ENCODE measurements at regions not wholly inside any gene's neighbourhood (a gene's known extent, or its start where the extent isn't known, plus 50 kb on each side); places are given as distances from the start of the nearest gene placed in this dataset.

- DNase-seq (ENCODE audit: low spot score) = no peak
Observed at GRCh38 chr1:115233598-115233997, 104.5 kb downstream of the NGF start.

- no peak for DNase-seq (ENCODE audit: low spot score)
Observed at GRCh38 chr1:115230281-115230680, 107.8 kb downstream of the NGF start.

- DNase-seq (ENCODE audit: low spot score) = no peak
Observed at GRCh38 chr1:115229016-115229415, 109.0 kb downstream of the NGF start.

- DNase-seq (ENCODE audit: low spot score) = no peak
Observed at GRCh38 chr1:115228191-115228590, 109.9 kb downstream of the NGF start.

- DNase-seq (ENCODE audit: low spot score) = no peak
Observed at GRCh38 chr1:115227346-115228082, 110.5 kb downstream of the NGF start.

GRCh38 chr1:115225993-115226685, 111.9 kb downstream of the NGF start:
- no peak for DNase-seq (ENCODE audit: low spot score)

GRCh38 chr1:115224636-115225035, 113.4 kb downstream of the NGF start:
- DNase-seq (ENCODE audit: low spot score) = no peak

- no peak for DNase-seq (ENCODE audit: low spot score)
Observed at GRCh38 chr1:115222616-115223402, 115.2 kb downstream of the NGF start.

- no peak for DNase-seq (ENCODE audit: low spot score)
Observed at GRCh38 chr1:115220340-115221270, 117.4 kb downstream of the NGF start.

GRCh38 chr1:115219927-115220326, 118.1 kb downstream of the NGF start:
- no peak for DNase-seq (ENCODE audit: low spot score)

GRCh38 chr1:115218699-115219098, 119.3 kb downstream of the NGF start:
- no peak for DNase-seq (ENCODE audit: low spot score)

GRCh38 chr1:115218034-115218405, 120.0 kb downstream of the NGF start:
- no peak for DNase-seq (ENCODE audit: low spot score)

GRCh38 chr1:115217150-115218033, 120.7 kb downstream of the NGF start:
- DNase-seq (ENCODE audit: low spot score) = no peak

- no peak for DNase-seq (ENCODE audit: low spot score)
Observed at GRCh38 chr1:115215703-115216521, 122.1 kb downstream of the NGF start.

GRCh38 chr1:115215110-115215509, 122.9 kb downstream of the NGF start:
- no peak for DNase-seq (ENCODE audit: low spot score)

- DNase-seq (ENCODE audit: low spot score) = no peak
Observed at GRCh38 chr1:115214098-115214497, 124.0 kb downstream of the NGF start.

GRCh38 chr1:115213130-115213529, 123.8 kb upstream of the TSPAN2 start:
- no peak for DNase-seq (ENCODE audit: low spot score)

- DNase-seq (ENCODE audit: low spot score) = no peak
Observed at GRCh38 chr1:115211071-115211745, 121.9 kb upstream of the TSPAN2 start.

- DNase-seq (ENCODE audit: low spot score) = no peak
Observed at GRCh38 chr1:115210302-115210711, 121.0 kb upstream of the TSPAN2 start.
